HG02678 (cell line): ENCODE measurements at regions not wholly inside any gene's neighbourhood (a gene's known extent, or its start where the extent isn't known, plus 50 kb on each side); places are given as distances from the start of the nearest gene placed in this dataset.
"Not testable (repeated sequence)": the region's sequence is repeated elsewhere in the genome, so short reads cannot be mapped to it uniquely, and the experiment has no call there.

Experiments
- ATAC-seq: cut with Tn5 transposase; IDR thresholded peaks from one replicate; pipeline ENCODE4 v1.9.1; 2021; ENCODE audit warnings: mild to moderate bottlenecking, moderate library complexity; ENCODE audit not compliant: unreplicated experiment

DNA sequence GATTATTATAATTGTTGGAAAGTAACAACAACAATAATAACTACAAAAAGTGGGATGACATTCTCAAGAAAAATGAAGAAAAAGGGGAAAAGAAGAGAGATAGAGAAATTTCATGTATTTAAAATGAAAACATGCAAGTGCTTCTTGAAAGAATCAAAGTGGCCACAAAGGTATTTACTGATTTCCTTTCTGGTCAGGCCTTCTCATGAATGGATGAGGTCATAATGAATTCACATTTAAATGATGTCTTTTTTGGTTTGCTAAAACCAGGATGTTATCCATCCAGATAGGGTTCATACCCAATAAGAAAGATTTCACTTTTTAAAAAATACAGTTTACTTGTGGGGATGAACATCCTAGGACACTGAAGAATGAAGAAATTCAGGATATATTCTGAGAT is 446.4 kb upstream of the PTGER4 start:
- ATAC-seq, result no peak

- no peak for ATAC-seq
Observed at GRCh38 chr5:40227931-40228330, 451.8 kb upstream of the PTGER4 start.

GRCh38 chr5:40227366-40227765 is 452.3 kb upstream of the PTGER4 start:
- no peak for ATAC-seq

DNA sequence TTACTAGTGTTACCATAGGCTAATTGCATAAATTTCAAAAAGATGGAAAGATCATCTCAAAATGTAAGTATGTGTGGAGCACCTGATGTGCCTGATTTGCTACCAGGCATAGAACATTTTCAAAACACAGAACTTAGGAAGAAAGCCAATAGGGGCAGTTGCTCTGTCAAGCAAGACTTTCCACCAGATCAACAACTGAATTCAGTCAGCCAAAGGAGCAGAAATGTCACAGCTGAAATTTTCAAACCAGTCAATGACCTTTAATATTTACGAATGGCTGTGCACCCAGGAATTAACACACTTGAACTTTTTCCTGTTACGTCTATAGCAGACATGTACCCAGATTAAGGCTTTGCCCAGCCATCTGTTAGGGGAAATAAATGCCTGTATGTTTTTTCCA is 452.8 kb upstream of the PTGER4 start:
- no peak for ATAC-seq

GRCh38 chr5:40225147-40225546 is 454.6 kb upstream of the PTGER4 start:
- ATAC-seq, result not testable (repeated sequence)

- ATAC-seq, result peak; percentile 9
Observed at GRCh38 chr5:40224421-40224820, 455.3 kb upstream of the PTGER4 start.

DNA sequence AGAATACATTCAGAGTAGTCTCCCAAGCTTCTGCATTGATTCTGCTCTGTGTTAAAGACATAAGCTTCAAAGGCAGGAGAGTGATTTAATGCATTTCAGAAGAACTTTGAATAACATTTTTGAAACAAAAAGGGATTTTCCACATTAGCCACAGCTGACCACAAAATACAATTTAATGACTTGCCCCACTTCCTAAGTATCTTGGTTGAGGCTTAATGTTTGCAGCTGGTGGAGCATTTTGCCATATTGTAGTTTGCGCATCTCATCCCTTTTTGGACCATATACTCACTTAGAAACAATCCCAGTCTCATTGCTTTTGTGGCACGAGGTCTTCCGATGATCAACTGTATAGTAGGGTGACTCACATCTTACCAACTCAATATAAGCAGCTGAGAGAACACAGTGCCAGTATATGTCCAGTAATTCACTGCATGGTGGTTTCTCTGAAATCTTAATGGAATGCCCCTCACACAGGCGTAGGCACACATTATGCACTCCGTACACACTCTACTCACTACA is 455.8 kb upstream of the PTGER4 start:
- ATAC-seq, result peak; percentile 60

DNA sequence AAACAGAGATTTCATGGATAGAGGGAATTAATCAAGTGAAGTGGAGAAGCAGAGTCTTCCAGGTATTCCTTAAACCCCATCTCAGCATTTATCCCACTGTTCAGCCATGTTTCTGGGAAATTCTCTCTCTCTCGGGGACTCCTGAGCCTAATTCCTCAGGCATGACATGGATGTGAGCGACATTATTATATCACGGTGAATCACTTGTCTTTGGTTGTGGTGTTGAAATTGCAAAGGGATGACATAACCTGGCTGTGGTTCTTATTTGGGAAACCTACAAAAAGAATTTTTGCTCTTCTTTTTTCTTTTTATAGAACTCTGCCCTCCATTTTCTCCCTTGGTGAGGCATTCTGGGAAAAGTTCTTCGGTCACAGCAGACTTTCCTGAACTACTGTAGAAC is 457.9 kb upstream of the PTGER4 start:
- ATAC-seq, result no peak

DNA sequence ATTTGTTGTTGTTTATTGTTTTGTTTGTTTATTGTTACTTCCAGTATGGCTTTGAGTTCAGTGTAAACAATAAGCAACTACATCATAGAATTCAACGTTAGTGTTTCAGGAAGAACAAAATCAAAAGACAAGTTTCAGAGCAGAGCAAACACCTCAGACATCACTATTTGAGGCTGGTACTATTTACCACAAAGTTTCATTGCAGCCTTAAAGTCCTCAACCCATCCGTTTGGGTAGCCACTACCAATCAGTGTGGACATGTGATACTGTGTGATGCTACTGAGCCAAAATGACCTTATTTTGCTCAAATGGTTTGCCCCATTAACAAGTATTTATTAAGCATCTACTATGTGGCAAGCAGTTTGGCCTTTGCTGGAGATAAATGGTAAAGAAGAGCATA is 458.5 kb upstream of the PTGER4 start:
- ATAC-seq, result no peak

DNA sequence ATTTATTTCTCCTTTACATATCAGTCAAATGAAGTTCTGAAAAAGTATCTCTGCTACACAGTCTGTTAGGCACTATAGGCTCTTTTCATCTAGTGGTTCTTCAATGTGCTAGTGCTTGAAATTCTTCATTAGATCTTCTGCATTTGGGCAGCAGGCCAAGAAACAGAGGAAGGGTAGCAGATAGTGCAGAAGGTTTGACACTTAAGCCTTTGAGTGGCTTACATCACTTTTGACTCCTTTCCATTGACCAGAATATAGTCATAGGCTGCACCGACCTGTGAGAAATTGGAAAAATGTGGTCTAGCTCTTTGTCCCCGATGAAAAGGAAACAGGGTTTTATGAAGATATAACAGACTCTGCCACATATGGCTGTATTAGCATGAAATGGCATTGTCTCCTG is 459.5 kb upstream of the PTGER4 start:
- ATAC-seq, result no peak

GRCh38 chr5:40217553-40217952 is 462.2 kb upstream of the PTGER4 start:
- ATAC-seq, result no peak

DNA sequence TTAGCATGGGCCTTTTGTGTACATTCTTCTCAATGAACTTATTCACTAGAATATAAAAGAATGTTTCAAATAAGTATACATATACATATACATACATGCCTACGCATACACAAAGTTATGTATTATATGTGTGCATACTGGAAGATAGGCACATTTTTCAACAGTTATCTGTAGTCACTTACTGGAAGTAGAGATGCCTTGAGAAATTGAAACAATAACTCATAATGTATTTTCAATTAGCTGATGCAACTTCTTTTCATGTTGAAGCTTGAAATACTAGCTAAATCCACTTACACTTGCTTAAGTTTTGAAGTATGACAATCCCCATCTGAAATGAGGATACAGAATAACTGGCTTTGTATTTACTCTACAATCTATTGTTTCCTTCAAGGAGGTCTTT is 469.0 kb upstream of the PTGER4 start:
- no peak for ATAC-seq

DNA sequence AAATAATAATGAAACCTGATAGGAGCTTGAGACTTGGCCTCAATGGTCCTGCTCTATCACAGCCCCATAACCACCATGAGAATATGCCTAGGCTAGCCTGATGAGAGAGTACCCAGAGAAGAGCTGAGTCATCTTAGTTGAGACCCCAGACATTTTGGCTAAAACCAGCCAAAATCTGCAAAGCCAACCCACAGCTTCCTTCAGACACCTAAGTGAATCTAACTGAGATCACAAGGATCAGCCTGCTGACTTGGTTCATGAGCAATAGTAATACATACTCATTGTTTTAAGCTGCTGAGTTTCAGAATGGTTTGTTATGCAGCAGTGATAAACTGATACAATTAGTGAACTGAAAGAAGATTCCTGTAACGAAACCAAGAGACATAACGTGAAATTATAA is 473.7 kb upstream of the PTGER4 start:
- ATAC-seq, result no peak

DNA sequence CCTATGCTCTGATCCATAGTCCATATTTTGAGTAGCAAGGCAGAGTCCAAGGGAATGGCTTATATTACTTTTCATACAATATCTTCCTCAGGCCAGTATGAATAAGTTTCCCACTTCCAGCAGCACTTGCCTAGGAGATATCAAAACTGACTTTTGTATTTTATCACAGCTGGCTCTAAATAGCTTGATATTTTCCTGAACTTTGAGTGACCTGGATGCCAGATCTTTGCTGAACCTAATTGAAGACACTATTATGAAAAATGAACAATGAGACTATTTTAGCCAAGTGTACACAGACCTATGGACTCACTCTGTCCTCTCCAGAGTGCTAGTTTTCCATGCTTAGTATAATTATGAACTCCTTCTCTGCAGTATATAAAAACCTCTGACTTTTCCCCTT is 475.6 kb upstream of the PTGER4 start:
- no peak for ATAC-seq

DNA sequence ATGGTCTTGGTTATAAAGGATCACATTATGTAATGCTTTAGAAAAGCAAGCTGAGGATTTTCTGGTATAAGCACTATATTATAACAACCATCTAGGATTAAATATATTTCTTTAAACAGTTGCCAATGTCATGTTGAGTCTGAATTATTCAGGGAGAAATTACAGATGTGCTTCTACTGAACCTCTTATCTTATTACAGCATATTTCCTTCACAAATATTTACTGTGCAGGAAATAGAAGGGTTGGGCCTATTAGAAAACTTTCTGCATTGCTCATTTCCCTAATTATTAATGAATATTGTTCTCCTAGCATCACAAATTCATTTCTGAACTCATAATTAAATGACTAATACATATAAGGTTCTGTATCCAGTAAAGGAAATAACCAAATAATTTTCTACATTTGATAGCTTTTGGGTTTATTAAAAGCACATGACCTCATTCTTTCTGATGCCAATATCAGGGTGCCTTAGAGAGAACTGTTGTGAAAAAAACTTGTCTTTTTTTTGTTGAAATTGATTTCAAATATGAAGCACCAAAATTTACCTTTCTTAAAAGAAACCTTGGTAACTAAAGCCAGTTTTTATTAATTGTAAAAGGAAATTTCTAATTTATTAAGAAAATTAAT is 476.8 kb upstream of the PTGER4 start:
- ATAC-seq, result no peak

DNA sequence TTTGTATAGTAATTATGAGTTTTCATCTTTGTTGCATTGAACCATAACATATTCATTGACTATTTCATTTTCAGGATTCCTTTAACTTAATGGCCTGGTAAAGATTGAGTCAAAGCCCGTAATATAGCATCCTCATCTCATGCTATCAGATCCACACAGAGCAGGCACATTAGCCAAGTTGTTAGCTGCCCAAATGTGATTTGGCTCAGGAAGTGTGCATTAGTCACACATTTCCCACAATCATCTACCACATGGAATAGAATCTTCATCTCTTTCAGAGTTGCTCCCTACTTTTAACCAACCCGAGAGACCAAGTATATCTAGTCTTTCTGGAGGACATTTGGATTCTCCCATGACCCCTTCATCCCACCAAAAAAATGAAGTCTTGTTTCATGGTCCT is 481.0 kb upstream of the PTGER4 start:
- ATAC-seq, result no peak

DNA sequence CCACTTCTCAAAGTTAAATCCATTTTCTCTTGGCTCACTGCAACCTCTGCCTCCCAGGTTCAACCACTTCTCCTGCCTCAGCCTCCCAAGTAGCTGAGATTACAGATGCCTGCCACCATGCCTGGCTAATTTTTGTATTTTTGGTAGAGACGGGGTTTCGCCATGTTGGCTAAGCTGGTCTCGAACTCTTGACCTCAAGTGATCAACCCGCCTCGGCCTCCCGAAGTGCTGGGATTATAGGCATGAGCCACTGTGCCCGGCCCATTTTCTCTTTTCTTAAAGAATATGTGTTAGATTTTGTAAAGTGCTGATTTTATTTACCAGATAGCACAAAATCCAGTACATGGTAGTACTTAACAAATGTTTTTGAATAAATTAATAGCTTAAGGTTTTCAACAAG is 484.1 kb upstream of the PTGER4 start:
- ATAC-seq, result not testable (repeated sequence)

GRCh38 chr5:40191150-40191549 is 488.6 kb upstream of the PTGER4 start:
- no peak for ATAC-seq

GRCh38 chr5:40172721-40173120 is 507.0 kb upstream of the PTGER4 start:
- ATAC-seq, result no peak

GRCh38 chr5:40171971-40172370 is 507.7 kb upstream of the PTGER4 start:
- no peak for ATAC-seq

- no peak for ATAC-seq
Observed at GRCh38 chr5:40167283-40167682, 512.4 kb upstream of the PTGER4 start.

DNA sequence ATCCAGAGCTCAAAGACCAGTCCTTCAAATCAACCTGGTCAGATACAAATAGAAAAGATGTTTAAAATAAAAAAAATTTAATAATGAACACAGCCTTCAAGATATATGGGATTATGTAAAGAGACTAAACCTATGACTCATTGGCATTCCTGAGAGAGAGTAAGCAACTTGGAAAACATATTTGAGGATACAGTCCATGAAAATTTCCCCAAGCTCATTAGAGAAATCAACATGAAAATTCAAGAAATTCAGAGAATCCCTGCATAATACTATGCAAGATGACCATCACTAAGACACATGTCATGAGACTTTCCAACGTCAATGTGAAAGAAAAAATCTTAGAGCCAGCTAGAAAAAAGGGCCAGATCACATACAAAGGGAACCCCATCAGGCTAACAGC is 512.9 kb upstream of the PTGER4 start:
- ATAC-seq, result no peak
